NB4 (cell line): ENCODE measurements at regions not wholly inside any gene's neighbourhood (a gene's known extent, or its start where the extent isn't known, plus 50 kb on each side); places are given as distances from the start of the nearest gene placed in this dataset.

Experiments used
- DNase-seq: peaks from one replicate; pipeline ENCODE4 v3.0.0; 2010; ENCODE audit warnings: low read depth
- H3K4me3 ChIP-seq: one replicate; pipeline ENCODE4 v1.5.1; 2011; ENCODE audit warnings: mild to moderate bottlenecking, low read depth, low read length, moderate library complexity
- CTCF ChIP-seq: IDR thresholded peaks from one replicate; pipeline ENCODE4 v1.5.1; 2012; ENCODE audit warnings: low read depth, low read length
- MAX ChIP-seq: IDR thresholded peaks from 2 replicates; pipeline ENCODE4 v1.6.1; 2011; ENCODE audit warnings: low read depth, low read length
- MYC ChIP-seq: IDR thresholded peaks from 2 replicates; pipeline ENCODE4 v1.6.1; 2011; ENCODE audit warnings: low read depth, low read length
- POLR2A ChIP-seq: IDR thresholded peaks from 2 replicates; pipeline ENCODE4 v1.6.1; 2011; ENCODE audit warnings: mild to moderate bottlenecking; ENCODE audit not compliant: insufficient read length; ENCODE audit errors: extremely low read depth

DNA sequence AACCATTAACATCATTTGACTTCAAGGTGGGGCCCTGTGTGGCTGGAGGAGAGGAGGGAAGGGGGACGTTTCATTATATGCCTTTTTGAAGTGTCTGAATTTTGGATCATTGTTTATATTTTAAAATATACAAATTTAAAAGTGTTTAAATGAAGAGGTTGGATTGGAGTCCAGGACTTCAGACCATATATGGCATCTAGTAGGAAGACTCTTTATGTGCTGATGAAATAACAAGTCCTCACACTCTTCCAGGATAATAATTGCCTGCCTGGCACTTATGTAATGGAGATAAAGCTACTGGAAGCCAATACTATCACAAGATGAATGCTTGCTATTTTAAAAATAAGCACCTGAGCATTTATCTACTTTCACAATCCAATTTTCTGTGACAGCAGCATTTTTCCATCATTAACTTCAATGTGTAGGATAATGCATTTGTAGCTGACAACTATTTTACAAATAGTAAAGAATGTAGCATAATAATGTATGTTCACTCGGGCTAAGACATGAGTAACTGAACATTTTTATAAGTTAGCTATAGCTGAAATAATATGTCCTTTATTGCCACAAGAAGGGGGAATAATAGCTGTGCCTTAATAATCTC lies 188.4 kb downstream of the MTCL1 start:
- no peak for DNase-seq
- TF ChIP-seq MAX: no peak
- TF ChIP-seq MYC: no peak
- no peak for TF ChIP-seq CTCF
- TF ChIP-seq POLR2A: no peak
- no peak overlapping the region for H3K4me3 ChIP-seq

DNA sequence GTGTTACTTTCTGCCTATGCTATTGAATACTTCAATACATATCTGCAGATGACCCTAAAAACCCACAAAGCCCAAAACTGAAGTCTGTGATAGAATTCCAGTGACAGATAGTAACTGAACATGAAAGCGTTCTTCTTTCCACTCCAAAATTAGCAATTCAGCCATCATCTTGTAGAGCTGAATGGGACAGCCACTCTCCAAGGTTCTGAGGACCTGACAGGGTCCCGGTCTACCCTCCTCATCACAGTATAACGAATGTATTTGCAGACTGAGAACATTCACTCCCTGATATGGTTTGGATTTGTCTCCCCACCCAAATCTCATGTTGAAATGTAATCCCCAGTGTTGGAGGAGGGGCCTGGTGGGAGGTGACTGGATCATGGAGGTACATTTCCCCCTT lies 189.5 kb downstream of the MTCL1 start:
- TF ChIP-seq MYC (no peak), MAX (no peak), POLR2A (no peak), CTCF (no peak)
- H3K4me3 ChIP-seq: no peak overlapping the region
- DNase-seq: no peak

- DNase-seq: no peak
- no peak overlapping the region for H3K4me3 ChIP-seq
- TF ChIP-seq CTCF: no peak
Observed at GRCh38 chr18:8895341-8895740, 190.0 kb downstream of the MTCL1 start.

DNA sequence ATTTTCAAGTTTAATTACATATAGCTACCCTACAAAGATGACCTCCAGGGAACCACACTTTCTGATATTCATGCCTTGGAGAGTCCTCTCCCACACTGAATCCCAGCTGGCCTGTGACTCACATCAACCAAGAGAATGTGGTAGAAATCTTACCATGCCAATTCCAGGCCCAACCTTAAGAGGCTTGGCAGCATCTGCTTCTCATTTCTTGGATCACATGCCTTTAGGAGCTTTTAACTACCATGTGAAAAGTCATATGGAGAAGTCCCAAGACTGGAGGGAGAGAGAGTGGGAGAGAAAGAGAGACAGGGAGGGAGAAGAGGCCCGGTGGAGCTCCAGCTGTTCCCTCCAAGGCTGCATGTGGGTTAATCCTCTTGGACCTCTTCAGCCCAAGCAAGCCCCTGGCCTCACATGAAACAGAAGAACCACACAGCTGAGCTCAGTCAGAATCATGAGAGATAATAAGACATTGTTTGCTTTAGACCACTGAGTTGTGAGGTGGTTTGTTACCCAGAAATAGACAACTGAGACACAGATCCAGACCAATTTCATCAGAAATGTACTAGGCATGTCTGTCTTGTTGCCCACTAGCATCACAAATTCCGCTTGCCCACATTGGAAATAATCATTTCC lies 190.7 kb downstream of the MTCL1 start:
- H3K4me3 ChIP-seq: no peak overlapping the region
- no peak for TF ChIP-seq MAX
- TF ChIP-seq POLR2A: no peak
- no peak for TF ChIP-seq CTCF
- TF ChIP-seq MYC: no peak
- DNase-seq: no peak

- TF ChIP-seq MAX: no peak
- no peak for TF ChIP-seq MYC
- no peak for TF ChIP-seq POLR2A
- no peak for TF ChIP-seq CTCF
- no peak overlapping the region for H3K4me3 ChIP-seq
- no peak for DNase-seq
Observed at GRCh38 chr18:8899000-8899399, 193.6 kb downstream of the MTCL1 start.

GRCh38 chr18:8900552-8900951 lies 195.2 kb downstream of the MTCL1 start:
- H3K4me3 ChIP-seq: no peak overlapping the region
- TF ChIP-seq CTCF (no peak), POLR2A (no peak), MYC (no peak), MAX (no peak)
- no peak for DNase-seq
